Peyer's patch (tissue), 4 donors: ENCODE measurements at regions not wholly inside any gene's neighbourhood (a gene's known extent, or its start where the extent isn't known, plus 50 kb on each side); places are given as distances from the start of the nearest gene placed in this dataset.

Experiments
- CTCF ChIP-seq, 6 experiments: fragments of 450-650 bp in 4 of 6; fragments of 200-600 bp in 2 of 6; sonication (generic) in 1 of 6; IDR thresholded peaks; one replicate each; pipeline ENCODE4 v1.5.1; 2017 to 2019; ENCODE audit warnings: antibody characterized with exemption in 6 of 6, mild to moderate bottlenecking in 3 of 6, moderate library complexity in 1 of 6
- POLR2A ChIP-seq, 2 donors: fragments of 450-650 bp; IDR thresholded peaks; one replicate each; pipeline ENCODE4 v1.5.1; 2017; ENCODE audit warnings: antibody characterized with exemption in 2 of 2, mild to moderate bottlenecking in 2 of 2, moderate library complexity in 2 of 2

GRCh38 chr4:136112116-136112515, 1420.2 kb downstream of the PCDH18 start:
- no peak for TF ChIP-seq CTCF (IDR thresholded peaks at IDR 0.05)
- no peak for TF ChIP-seq POLR2A (IDR thresholded peaks at IDR 0.05)
